Choroid plexus epithelial cell (primary cell): ENCODE measurements at regions not wholly inside any gene's neighbourhood (a gene's known extent, or its start where the extent isn't known, plus 50 kb on each side); places are given as distances from the start of the nearest gene placed in this dataset.
"Not testable (repeated sequence)": the region's sequence is repeated elsewhere in the genome, so short reads cannot be mapped to it uniquely, and the experiment has no call there.

Source experiments
- DNase-seq: peaks from one replicate; pipeline ENCODE4 v3.0.0-alpha.2; 2010; ENCODE audit warnings: low read depth
- H3K4me3 ChIP-seq: 2 replicates; pipeline ENCODE4 v1.5.1; 2011; ENCODE audit warnings: low read depth, mild to moderate bottlenecking, control low read depth, low read length, moderate library complexity
- TF ChIP-seq, protein P1 (sequence below): conservative IDR thresholded peaks from 2 replicates; pipeline ENCODE4 v1.5.1; 2011; ENCODE audit warnings: low read depth, mild to moderate bottlenecking, control low read depth, inconsistent platforms, low read length, moderate library complexity

DNA sequence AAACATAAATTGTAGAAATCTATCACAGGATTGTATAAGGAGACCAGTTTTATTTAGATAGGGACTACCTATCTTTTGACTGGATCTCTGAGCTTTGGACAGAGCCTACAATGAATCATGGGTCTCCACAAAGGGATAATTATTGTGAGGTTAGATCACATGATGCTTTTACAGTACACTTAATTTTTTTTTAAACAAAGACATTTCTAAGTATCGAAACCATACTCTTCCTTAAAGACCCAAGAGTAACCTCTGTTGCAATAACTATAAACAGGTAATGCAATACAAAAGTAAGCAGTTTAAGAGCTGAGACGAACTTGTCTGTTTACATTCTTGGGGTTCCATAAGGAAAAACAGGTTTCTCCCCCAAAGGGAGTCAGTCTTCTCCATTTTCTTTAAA is 64.3 kb upstream of the GABRE start:
- TF ChIP-seq, protein P1, sequence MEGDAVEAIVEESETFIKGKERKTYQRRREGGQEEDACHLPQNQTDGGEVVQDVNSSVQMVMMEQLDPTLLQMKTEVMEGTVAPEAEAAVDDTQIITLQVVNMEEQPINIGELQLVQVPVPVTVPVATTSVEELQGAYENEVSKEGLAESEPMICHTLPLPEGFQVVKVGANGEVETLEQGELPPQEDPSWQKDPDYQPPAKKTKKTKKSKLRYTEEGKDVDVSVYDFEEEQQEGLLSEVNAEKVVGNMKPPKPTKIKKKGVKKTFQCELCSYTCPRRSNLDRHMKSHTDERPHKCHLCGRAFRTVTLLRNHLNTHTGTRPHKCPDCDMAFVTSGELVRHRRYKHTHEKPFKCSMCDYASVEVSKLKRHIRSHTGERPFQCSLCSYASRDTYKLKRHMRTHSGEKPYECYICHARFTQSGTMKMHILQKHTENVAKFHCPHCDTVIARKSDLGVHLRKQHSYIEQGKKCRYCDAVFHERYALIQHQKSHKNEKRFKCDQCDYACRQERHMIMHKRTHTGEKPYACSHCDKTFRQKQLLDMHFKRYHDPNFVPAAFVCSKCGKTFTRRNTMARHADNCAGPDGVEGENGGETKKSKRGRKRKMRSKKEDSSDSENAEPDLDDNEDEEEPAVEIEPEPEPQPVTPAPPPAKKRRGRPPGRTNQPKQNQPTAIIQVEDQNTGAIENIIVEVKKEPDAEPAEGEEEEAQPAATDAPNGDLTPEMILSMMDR, result no peak
- DNase-seq, result no peak
- H3K4me3 ChIP-seq, result no peak overlapping the region

DNA sequence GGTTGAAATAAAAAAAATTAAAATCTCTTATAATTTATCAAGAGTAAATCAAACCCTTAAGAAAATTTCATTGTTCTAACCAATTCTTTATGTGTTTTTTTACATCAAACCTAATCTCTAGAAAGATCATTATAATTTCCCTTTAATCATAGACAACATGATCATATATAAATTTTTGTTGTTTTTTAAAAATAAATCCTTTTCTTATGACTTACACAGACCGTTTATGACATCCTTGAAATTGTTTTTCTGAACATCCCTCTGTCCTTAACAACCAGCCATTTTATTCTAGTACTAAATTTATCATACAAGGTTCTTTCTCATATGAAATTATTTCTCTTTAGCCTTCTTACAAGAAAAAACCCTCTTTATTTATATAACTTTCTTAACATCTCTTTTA is 62.7 kb upstream of the GABRE start:
- no peak for DNase-seq
- TF ChIP-seq, protein P1, result no peak
- no peak overlapping the region for H3K4me3 ChIP-seq

DNA sequence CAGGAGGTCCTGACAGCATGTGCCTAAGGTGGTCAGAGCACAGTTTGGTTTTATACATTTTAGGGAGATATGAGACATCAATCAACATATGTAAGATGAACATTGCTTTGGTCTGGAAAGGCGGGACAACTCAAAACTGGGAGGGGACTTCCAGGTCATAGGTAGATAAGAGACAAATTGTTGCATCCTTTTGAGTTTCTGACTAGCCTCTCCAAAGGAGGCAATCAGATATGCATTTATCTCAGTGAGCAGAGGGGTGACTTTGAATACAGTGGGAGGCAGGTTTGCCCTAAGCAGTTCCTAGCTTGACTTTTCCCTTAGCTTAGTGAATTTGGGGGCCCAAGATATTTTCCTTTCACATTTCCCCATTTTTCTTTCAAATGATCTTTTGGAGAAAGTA is 56.9 kb upstream of the GABRE start:
- not testable (repeated sequence) for H3K4me3 ChIP-seq

DNA sequence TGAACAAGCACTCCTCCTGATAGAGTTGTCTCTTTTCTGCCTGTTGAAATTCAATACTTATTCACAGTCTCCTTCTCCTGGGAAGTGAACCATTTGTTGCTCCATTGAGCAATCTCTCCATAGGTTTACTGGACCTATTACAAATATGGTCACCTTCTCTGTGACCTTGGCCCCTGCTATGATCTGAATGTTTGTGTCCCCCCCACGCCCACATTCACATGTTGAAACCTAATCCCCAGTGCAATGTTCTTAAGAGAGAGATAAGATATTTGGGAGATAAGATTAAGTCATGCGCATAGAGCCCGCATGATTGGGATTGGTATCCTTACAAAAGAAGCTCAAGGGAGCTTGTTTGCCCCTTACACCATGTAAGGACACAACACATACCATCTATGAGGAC is 54.1 kb upstream of the GABRE start:
- TF ChIP-seq, protein P1, result no peak
- DNase-seq, result peak; percentile 19
- no peak overlapping the region for H3K4me3 ChIP-seq

More for the DNA sequence above, 56.9 kb upstream of the GABRE start:
- not testable (repeated sequence) for DNase-seq

DNA sequence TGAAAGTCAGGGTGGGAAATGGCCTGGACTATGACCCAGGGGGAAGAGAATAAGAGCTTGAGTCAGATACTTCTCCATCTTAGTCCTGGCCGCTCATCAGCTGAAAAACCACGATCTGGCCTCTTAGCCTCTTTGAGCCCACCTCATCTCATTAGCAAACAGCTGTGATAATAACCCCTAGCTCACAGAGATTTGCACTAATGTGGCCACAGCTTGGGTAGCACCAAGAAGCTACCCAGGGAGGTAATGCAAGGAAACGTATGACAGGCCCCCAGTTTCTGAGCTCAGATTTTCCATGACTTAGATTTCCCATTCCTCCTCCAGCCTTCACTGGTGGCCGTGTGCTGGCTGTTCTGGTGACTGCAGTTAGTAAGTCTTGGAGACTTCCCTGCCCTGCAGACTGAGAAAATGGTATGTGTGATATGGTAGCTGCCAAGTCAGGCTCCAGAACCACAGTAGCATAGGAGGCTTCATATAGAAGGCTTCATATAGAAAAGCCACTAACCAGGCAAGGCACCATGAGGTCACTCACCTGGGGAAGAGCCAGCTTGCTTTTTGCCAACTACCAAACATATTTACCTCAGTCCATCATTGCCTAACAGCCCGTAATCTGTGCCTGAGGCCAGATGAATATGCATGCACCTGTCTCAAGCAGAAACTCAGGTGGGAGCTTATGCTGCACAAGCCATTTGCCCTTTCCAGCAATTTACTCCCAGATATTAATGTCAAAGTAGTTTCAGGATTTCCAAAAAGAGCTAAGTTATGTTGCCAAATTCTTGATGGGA is 51.4 kb upstream of the GABRE start:
- TF ChIP-seq, protein P1, result no peak
- no peak for DNase-seq
- H3K4me3 ChIP-seq, result no peak overlapping the region

DNA sequence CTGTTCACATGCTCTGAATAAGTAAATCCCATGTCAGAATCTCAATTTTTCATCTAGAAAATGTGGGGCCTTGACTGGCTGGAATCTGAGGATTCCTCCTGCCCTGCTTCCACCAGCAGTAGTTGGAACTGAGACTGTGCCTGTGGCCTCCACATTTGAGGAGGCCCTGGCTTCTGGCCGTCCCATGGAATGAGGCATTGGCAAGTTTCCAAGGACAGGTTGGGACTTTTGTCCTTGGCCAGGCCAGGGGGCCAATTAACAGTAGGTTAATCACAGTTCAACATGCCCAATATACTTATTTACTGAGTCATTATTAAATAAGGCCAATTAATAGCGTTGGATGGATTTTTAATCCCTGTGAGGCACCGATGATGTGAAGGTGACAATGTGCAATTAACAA is 50.2 kb upstream of the GABRE start:
- no peak for DNase-seq
- no peak overlapping the region for H3K4me3 ChIP-seq
- TF ChIP-seq, protein P1, result no peak
